GM18519 (cell line): ENCODE measurements at regions not wholly inside any gene's neighbourhood (a gene's known extent, or its start where the extent isn't known, plus 50 kb on each side); places are given as distances from the start of the nearest gene placed in this dataset.

Experiments
- ATAC-seq: cut with Tn5 transposase; IDR thresholded peaks from one replicate; pipeline ENCODE4 v1.9.1; 2021; ENCODE audit warnings: mild to moderate bottlenecking, moderate library complexity; ENCODE audit not compliant: unreplicated experiment, low FRiP score

DNA sequence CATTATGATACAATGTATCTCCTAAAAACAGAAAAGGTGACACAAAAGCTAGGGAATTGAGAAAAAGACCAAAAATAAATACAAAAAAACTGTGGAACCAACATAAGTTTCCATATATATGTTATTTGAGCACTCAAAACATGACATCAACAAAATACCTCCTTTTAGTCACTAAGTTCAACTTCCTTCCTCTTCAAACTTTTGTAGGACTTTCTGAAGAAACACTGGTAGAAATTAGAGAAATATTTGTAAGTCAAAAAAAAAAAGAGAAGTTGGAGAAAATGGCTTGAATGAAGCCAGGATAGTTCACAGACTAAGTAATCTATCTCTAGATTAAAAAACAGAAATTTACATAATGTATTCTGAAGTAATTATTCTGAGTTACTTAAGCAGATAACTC is 208.4 kb upstream of the ALCAM start:
- no peak for ATAC-seq

DNA sequence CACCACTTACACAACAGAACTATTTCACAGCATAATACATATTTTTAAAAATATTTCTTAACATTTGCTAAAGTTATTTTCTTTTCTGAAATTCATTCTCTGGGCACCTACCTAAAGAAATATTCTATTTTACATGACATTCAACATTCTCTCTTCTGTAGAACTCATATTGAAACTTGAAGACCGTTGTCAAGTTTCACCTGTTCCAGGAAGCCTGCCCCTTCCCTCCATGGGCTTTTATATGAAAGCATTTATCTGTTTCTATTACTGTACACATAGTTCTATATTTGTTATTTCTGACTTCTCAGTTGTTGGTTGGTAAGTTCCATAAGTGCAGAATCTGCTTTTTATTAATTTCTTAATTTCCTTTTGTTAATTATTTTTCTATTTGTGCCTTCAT is 204.3 kb upstream of the ALCAM start:
- ATAC-seq = peak; percentile 60

DNA sequence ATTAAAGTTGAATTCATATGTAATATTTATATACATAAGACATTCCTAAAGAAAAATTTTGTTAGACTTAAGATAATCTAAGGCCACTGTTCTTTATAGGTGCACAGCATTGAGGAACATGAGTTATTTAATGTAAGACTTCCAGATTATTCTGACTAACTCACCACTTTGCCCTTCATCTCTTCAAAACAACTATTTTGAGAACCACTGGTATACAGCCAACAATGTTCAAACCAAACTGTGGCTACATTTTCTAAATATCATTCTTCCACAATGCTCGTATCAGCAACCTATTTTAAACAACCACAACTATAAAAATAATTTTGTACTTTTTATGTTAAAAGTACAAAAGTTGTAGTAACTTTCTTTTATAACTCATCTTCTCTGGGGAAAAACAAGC is 199.8 kb upstream of the ALCAM start:
- ATAC-seq = no peak

DNA sequence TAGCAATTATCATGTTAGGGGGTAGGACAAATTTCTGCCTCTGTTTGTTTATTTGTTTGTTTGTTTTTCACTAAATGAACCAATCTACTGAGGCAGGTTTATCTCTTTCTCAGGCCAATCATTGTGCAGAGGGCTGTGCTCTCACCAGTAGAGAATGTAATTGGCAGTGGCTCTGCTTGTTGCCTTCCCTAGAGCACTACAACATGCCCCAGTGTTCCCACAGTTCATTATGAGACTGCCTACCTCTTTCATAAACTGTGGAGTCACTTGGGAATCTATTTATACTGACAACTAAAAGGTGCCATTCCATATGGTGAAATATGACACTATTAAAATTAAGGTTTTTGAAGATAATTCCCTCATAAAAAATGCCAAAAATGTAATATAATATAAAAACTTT is 196.3 kb upstream of the ALCAM start:
- no peak for ATAC-seq

DNA sequence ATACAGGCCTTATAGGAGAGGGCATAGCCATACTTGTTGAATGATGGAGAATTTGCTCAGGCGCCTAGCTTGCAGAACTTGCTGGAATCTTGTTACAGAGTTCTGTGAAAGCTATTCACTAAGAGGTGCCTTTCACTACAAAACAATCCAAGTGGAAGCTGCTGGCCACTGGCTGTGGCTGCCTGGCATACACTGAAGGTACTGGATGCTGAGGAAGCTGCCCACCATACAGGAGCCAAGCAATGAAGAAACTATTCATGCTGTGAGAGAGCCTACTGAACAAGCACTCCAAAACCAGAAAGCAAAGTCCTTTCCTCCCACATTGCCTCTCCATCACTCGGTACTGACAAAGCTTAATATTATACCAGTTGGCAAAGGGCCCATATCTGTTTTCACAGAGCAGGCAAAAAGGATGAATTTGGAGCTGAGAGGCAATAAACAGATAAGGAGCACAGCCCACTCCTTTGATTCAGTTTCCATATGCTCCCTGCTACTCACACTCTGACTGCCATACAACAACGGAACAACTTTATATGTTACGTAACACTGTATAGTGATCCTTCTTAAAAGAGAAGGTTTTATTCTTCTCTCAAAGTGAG is 192.6 kb upstream of the ALCAM start:
- no peak for ATAC-seq

DNA sequence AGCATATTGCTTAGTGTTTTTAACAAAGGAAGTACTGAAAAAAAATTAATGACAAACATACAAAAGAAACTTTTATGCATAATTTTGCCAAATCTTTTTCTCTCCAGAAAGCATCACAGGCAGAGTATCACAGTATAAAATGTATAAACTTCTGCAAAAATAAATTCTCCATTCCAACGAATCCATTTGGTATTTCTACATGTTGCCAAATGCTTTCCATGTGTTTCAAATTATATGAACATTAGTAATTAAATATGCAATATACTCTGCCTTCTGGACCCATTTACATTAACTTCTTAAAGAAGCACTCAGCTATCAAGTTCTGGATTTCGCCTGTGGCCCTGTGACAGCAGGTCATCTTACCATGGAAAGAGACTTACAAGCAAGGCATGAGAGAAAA is 189.1 kb upstream of the ALCAM start:
- no peak for ATAC-seq

DNA sequence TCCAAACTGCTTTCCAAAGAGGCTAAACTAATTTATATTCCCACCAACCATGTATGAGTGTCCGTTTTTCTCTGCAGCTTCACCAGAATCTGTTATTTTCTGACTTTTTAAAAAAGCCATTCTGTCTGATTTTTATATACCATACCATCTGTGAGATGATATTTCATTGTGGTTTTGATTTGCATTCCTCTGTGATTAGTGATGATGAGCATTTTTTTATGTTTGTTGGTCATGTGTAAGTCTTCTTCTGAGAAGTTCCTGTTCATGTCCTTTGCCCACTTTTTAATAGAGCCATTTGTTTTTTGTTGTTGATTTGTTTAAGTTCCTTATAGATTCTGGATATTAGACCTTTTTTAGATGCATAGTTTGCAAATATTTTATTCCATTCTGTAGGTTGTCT is 179.4 kb upstream of the ALCAM start:
- ATAC-seq = no peak

DNA sequence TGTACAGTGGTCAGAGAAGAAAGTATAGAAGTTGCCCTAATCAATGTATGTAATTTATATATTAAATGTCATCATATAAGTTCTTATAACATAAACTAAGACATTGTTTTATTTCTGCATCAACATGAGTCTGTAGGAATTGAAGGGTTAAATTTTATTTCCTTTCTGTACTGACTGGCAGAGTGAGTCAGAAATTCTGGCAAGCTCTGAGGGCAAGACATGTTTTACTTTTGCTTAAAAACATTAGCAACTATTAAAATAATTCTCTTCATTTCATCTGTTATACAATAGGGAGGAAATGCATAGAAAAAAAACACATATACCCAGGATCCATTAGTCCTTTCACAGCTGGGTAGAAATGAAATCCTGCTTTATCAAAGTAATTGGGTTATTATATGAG is 171.4 kb upstream of the ALCAM start:
- ATAC-seq = no peak

DNA sequence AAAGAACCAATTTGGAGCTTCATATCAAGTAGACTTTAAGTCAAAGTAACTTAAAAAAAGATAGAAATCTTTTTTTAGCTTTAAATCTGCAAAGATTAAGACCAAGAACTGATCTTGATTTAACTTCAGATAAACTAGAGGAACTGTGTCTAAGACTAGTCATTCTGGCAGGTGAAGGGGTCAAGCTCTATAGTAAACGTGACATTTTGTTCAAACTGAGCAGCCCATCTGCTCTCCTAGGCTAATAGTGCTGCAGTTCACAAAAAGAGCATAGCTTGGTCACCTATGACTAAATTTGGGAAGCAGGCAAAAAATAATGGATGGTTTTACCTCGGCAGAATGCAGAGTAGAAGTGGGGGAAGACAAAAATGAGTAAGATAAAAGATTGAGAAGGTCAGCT is 168.8 kb upstream of the ALCAM start:
- ATAC-seq = no peak

DNA sequence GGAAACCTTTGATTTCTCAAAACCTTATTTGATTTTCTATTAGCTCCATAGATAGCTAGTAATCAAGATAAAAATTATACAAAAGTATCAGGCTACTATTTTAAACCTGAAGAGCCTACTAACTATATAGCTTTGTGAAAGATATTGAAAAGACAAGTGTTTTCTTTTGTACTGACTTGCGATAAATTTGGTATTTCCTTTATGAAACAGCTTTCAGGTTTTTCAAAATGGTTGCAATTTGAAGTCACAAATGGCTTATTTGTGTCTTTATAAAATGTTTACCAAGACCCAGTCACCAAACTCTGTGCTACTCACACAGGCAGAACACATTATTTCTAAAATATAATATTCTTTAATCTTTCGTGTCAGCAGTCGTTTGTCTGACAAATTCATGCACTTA is 167.5 kb upstream of the ALCAM start:
- ATAC-seq = no peak

DNA sequence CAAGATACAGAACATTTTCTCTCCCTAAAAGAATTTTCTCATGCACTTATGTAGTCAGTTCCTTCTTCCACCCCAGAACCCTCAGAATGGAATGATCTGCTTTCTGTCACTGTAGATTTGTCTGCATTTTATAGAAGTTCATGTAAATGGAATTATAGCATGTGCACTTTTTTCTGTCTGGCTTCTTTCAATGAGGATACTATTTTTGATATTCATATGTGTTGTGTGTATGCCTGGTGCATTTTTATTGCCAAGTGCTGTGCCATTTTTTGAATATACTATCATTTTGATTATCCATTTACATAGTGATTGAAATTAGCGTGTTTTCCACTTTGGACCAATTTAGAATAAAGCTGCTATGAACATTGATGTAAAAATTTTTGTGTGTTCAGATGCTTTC is 156.6 kb upstream of the ALCAM start:
- no peak for ATAC-seq

DNA sequence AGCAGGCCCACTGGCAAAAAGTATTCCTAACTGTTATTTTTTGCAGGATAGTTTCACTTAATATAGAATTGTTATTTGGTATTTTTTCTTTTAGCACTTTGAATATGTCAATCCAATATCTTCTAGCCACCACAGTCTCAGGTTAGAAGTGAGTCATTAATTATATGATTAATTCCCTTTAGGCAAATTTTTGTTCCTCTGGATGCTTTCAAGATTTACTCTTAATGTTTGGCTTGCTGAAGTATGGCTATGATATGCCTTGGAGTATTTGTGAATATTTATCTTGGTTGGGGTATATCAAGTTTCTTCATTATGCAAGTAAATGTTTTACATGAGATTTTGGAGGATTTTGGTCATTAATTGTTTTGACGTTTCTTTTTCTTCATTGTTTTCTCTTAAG is 152.1 kb upstream of the ALCAM start:
- ATAC-seq = no peak

DNA sequence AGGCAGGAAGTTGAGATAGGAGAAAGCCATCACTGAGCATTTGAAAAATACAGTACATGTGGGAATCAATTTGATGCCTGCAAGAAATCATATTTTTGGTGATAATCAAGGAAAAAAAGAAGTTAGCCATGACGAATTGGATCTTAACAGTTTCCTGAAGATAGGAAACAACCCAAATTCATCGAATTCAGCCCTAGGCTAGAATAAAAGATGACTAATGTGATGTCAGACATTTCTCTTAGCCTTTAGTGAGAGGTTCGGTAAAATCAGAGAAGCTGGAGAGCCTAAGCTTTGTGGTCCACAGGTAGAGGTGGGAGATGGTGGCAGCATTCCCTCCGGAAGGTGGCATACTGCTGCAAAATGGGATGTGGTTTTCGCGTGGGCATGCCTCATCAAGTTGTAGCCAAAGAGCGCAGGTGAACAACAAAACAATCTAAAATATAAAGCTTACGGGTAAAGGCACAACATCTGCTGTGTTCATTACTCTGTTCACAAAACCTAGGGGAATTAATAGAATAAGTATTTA is 144.1 kb upstream of the ALCAM start:
- ATAC-seq = no peak

DNA sequence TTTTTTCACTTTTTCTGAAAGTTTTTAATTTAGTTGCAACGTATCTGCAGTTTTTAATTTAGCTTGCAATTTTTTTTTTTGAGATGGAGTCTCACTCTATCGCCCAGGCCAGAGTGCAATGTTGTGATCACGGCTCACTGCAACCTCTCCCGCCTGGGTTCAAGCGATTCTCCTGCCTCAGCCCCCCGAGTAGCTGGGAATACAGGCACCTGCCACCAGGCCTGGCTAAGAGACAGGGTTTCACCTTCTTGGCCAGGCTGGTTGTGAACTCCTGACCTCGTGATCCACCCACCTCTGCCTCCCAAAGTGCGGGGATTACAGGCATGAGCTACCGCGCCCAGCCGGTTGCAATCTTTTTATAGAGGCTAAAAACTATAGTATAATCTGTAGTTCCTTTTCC is 142.9 kb upstream of the ALCAM start:
- no peak for ATAC-seq

DNA sequence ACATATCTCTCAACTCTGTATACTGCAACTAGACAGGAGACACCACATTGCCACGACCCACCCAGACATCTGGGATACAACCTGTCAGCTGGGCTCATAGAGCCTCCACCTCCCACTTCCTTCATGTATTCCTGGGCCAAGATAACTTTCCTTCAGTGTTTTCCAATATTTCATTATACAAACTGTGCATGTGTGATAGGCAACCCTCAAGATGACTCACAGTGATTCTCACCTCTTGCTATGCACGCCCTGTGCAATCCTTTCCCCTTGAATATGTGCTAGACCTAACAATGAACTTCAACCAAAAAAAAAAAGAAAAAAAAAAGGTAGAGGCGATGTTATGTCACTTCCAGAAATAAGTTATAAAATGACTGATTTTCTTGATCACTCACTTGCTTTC is 138.0 kb upstream of the ALCAM start:
- no peak for ATAC-seq

DNA sequence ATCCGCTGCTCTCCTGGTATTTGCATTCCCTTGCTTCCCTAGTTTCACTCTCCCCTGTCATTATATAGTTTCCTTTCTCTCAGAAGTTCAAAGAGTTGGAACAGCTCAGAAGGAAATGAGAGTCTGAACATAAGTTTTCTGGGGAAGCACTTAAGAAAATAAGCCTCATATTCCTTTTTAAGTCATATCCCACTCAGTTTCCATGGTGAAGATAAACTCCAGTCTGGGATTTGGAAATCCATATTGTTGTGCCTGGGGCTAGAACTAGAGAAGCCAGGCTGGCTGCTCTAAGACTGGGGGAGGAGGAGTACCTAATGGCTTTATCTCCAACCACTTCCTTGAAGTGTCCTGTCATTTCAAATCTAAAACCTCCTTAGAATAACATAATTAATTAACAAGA is 134.2 kb upstream of the ALCAM start:
- no peak for ATAC-seq

DNA sequence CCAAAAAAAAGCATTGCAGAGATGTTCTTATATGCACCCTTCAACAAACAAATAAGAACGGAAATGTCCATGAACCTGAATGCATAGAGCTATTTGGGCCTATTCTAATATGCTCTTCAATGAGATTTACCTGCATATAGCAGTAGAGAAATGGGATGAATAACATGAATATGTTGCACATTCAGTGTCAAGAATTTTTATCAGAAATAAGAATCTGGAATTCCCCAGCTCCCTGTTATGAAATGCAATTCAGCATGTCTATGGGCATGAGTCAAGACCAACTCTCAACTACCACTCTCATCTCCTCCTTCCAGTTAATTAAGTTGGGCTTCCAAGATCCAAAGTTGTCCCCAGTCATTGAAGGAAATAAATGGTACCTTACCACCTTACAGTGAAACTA is 133.7 kb upstream of the ALCAM start:
- no peak for ATAC-seq

DNA sequence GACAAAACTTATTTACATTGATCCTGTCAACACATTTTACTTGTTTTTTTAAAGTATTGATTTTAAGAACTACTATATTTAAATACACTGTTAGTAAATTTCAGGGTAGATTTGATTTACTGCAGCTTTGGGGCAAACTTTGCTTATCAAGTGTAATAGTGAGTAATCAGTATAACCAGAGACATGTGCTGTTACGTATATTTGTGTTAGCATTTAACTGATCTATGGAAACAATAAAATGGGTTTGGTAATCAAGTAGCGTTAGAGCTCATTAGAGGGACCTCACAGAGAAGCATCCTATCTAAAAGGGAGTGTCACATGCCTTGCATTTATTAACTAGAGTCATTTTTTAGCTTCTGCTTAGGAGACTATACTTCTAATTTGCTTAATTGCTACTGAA is 131.5 kb upstream of the ALCAM start:
- no peak for ATAC-seq

DNA sequence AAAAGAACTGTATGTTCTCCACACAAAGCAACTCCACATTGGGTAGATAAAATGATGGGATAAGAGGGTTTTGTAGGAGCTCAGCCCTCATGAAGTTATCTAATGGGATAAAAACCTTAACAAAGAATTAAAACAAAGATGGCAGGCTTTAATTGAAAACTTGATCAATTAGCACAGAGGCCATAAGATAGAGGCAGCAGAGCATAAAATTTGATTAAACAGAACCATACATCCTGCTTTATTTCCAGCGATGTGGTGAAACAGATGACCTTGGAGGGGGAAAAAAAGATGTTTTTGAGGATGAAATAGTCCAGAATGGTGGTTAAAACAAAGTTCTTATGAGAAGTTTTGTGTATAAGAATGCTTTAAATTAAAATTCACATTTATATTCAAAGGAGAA is 130.9 kb upstream of the ALCAM start:
- no peak for ATAC-seq

DNA sequence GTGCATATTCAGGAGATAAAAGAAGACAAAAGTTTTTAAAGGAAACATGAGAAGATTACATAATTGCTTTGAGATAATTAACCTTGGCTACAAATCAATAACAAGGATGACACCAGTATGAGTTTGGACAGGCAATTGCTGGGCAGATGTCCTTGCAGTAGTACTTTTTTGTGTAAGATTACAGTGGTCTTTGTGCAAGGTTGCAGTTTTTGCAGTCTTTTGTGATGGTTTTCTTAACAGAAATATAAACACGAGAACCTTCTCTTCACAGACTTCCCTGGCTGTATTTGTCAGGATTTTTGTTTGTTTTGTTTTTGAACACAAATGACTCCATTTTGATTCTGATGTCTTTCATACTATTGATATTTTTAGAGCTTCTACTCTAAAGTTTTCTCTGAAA is 128.3 kb upstream of the ALCAM start:
- ATAC-seq = no peak

DNA sequence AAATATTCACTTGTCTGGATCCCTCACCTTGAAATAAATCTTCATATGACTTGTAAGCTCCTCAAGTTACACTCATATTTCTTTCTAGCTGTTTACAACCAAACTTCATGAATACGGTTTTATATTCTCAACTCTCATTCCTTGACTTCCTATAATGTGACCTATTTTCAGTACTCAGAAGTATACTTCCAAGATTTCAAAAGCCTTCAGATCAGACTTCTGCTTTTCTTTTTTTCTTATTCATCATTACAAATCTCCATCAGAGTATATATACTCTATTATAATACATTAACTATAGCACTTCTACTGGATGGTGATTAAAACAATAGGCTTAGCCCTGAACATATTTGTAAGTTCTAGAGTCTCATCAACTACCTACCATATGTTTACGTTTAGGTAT is 123.6 kb upstream of the ALCAM start:
- ATAC-seq = no peak

DNA sequence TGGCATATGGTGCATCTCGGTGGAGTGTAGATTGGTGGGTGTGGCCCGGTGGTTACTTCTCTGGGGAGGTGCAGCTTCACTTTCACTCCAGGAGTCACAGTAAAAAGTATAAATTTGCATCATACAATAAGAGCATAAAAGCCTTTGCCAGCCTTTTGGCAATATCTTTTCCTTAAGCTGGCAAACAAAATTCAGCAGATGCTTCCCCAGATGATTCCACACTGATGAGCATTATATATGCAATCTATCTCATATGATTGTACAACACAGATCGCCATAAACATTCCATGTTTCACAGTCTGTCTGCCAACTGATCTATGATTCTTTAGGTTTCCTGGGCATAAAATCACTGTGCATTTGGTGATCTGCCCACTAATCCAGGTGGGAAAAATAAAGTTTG is 120.2 kb upstream of the ALCAM start:
- no peak for ATAC-seq

DNA sequence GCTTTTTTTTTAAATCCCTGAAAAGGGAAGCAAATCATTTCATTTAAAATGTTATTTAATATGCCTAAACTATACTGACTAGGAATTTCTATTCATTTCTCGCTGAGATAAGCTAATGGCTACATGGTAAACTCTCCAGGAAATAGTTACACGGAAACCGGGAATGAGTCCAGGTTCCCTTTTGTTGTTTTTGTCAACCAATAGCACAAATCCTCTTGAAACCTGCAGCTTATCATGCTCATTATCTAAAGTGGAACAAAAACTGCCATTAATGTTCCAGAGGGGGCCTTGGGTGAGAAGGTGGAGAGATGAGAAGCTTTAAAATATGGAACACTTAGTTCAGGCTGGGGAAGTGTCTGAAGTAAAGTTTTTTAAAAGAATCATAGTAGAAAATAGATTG is 113.5 kb upstream of the ALCAM start:
- ATAC-seq = no peak
